Liver (tissue), 3 donors: ENCODE measurements at regions not wholly inside any gene's neighbourhood (a gene's known extent, or its start where the extent isn't known, plus 50 kb on each side); places are given as distances from the start of the nearest gene placed in this dataset.
"Not testable (repeated sequence)": the region's sequence is repeated elsewhere in the genome, so short reads cannot be mapped to it uniquely, and the experiment has no call there.

Source experiments
- ATF3 ChIP-seq: IDR thresholded peaks from 2 replicates; pipeline ENCODE4 v1.6.1; 2016; ENCODE audit warnings: antibody characterized with exemption
- EGR1 ChIP-seq, 2 donors: IDR thresholded peaks; 2 replicates each; pipeline ENCODE4 v1.6.1; 2016 to 2018; ENCODE audit warnings: antibody characterized with exemption in 2 of 2, low read depth in 2 of 2
- GABPA ChIP-seq, 2 donors: IDR thresholded peaks in 1 of 2; conservative IDR thresholded peaks in 1 of 2; 2 replicates each; pipeline ENCODE4 v1.6.1; 2016; ENCODE audit warnings: antibody characterized with exemption in 2 of 2, mild to moderate bottlenecking in 1 of 2, moderate library complexity in 1 of 2
- JUND ChIP-seq, 2 donors: IDR thresholded peaks; 2 replicates each; pipeline ENCODE4 v1.6.1; 2016; ENCODE audit warnings: antibody characterized with exemption in 2 of 2
- MAX ChIP-seq: IDR thresholded peaks from 2 replicates; pipeline ENCODE4 v1.6.1; 2016; ENCODE audit warnings: antibody characterized with exemption
- RAD21 ChIP-seq, 2 donors: IDR thresholded peaks; 2 replicates each; pipeline ENCODE4 v1.6.1; 2016; ENCODE audit warnings: antibody characterized with exemption in 2 of 2, mild to moderate bottlenecking in 2 of 2
- REST ChIP-seq: IDR thresholded peaks from 2 replicates; pipeline ENCODE4 v1.6.1; 2016; ENCODE audit warnings: antibody characterized with exemption, mild to moderate bottlenecking
- RXRA ChIP-seq, 2 donors: IDR thresholded peaks; 2 replicates each; pipeline ENCODE4 v1.6.1; 2017 to 2018; ENCODE audit warnings: antibody characterized with exemption in 2 of 2, mild to moderate bottlenecking in 1 of 2
- SP1 ChIP-seq: IDR thresholded peaks from 2 replicates; pipeline ENCODE4 v1.6.1; 2018; ENCODE audit warnings: antibody characterized with exemption, mild to moderate bottlenecking
- TAF1 ChIP-seq: conservative IDR thresholded peaks from 2 replicates; pipeline ENCODE4 v1.6.1; 2016; ENCODE audit warnings: antibody characterized with exemption, mild to moderate bottlenecking
- YY1 ChIP-seq: IDR thresholded peaks from 2 replicates; pipeline ENCODE4 v1.6.1; 2016; ENCODE audit warnings: antibody characterized with exemption, mild to moderate bottlenecking
- ZBTB33 ChIP-seq: IDR thresholded peaks from 2 replicates; pipeline ENCODE4 v1.6.1; 2016; ENCODE audit warnings: antibody characterized with exemption
- TF ChIP-seq, protein P1 (sequence below): fragments of 150-350 bp; IDR thresholded peaks from 2 replicates; pipeline ENCODE4 v1.5.1; 2017; ENCODE audit warnings: improper control_type of control experiment, low read depth, low read length; ENCODE audit not compliant: missing input control
- donor health status: healthy.
- donor health status: healthy.

DNA sequence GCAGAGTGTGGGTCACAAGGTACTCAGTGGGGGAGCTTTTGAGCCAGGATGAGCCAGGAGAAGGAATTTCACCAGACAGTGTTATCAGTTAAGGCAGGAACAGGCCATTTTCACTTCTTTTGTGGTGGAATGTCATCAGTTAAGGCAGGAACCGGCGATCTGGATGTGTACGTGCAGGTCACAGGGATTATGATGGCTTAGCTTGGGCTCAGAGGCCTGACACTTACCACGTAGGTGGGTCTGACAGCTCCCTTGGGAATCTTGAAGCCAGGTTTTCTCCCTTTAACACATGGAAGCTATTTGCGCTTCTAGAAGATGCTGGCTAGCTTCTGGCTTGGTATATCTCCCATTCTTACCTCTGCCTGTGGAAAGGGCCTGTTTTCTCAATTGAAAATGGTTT, 250.6 kb downstream of the INSC start:
- TF ChIP-seq, protein P1, sequence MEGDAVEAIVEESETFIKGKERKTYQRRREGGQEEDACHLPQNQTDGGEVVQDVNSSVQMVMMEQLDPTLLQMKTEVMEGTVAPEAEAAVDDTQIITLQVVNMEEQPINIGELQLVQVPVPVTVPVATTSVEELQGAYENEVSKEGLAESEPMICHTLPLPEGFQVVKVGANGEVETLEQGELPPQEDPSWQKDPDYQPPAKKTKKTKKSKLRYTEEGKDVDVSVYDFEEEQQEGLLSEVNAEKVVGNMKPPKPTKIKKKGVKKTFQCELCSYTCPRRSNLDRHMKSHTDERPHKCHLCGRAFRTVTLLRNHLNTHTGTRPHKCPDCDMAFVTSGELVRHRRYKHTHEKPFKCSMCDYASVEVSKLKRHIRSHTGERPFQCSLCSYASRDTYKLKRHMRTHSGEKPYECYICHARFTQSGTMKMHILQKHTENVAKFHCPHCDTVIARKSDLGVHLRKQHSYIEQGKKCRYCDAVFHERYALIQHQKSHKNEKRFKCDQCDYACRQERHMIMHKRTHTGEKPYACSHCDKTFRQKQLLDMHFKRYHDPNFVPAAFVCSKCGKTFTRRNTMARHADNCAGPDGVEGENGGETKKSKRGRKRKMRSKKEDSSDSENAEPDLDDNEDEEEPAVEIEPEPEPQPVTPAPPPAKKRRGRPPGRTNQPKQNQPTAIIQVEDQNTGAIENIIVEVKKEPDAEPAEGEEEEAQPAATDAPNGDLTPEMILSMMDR, result not testable (repeated sequence)
- not testable (repeated sequence) for TF ChIP-seq JUND (IDR thresholded peaks at IDR 0.05); REST; YY1; RAD21 (IDR thresholded peaks at IDR 0.05); MAX; ZBTB33; RXRA (IDR thresholded peaks at IDR 0.05); SP1; TAF1; GABPA (IDR thresholded peaks at IDR 0.05 in 1 of 2, conservative IDR thresholded peaks at IDR 0.05 in 1 of 2); EGR1 (IDR thresholded peaks at IDR 0.05; ENCODE audit: low read depth in 2 of 2); ATF3
